ENCODE measurements at regions not wholly inside any gene's neighbourhood (a gene's known extent, or its start where the extent isn't known, plus 50 kb on each side); places are given as distances from the start of the nearest gene placed in this dataset.
A peak's percentile ranks its signal among the peaks of the same experiment; 100 is the strongest.

DNA sequence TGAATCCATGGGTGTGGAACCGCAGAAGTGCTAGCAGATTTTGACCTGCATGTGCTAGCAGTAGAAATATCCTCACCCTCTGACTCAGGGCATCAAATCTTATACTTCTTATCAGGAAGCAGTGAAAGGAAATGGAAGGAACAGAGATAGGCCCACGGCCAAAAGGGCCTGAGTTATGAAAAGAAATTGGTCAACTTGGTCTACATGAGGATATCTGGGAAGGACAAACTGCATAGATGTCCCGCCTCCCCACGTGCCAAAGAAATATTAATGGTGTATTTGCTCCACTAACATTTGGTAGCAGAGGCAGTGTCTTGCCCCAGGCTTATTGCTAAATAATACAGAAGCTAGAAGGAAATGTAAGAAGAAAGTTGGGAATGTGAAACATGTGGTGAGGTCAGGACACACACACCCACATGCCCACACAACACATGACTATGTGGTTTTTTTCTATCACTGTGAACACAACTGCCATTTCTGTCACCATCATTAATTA lies 93.6 kb upstream of the COL8A1 start:
- DNase-seq (ENCODE audit: low read depth): no peak
- no peak overlapping the region for H3K4me3 ChIP-seq (ENCODE audit: low read depth, low read length)

DNA sequence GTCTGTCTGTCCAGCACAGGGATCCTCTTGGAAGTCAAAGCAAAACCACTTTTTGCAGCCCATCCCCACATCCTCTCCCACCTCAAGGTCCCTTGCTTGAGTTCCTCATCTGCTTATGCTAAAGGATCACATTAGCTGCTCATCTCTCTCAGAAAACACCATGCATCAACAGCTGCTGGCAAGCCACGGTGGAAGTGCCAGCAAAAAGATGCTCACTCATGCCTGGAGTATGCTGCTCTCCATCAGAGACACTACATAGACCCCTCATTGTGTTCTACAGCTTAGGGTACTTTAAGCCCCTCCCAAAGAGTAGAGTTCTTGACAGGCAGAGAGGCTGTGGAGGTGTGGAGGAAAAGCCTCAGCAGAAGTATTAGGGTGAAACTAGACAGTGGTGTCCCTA lies 94.6 kb upstream of the COL8A1 start:
- no peak overlapping the region for H3K4me3 ChIP-seq (ENCODE audit: low read depth, low read length)
- DNase-seq (ENCODE audit: low read depth): no peak

DNA sequence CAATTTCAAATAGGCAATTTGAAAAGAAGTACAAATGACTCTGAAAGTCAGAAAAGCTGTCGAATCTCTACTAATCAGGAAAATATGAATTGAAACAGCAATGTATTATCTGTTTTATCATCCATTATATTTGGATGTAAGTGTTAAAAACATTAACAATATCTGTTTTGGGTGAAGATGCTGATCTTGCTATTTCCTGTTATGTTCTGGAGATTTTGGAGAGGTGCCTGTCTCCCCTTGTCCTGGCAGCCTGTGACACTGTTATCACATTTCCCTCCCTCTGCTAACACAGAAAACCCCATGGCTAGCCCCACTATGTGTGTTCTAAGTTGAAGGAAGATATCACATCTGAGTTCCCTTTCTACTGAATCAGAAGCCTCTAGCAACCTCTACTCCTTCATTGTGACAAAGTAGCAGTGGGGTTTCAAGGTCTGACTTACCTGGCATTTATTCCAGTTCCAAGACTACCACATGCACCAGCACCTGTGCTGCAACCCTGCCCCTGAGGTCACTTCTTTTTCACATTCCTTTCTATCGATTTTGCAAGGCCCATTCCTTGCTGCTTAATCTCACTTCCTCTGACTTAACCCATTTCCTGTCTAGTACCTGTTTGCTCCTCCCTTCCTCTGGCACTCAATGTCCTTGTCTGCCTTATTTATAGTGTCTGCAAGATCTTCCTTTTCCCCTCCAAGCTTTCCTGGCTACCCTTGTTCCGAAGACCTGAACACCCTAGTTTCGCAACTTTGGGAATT lies 95.5 kb upstream of the COL8A1 start:
- DNase-seq (ENCODE audit: low read depth): no peak
- no peak overlapping the region for H3K4me3 ChIP-seq (ENCODE audit: low read depth, low read length)

DNA sequence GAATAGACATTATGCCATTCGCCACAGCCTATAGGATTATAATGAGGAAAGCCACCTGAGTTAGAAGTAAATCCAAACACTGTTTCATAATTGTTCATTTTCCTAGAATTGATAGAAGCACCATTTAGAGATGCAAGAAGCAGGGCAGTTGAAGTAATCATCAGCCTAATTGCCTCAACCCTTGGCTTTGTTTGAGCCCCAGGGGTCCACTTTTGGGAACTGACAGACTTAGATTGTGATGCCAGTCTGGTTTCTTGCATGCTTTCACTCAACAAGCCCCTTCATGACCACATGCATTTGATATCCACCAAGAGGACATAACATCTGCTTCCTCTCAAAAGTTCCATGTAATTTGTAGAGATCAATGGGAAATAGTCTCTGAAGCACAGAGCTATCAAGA lies 97.2 kb upstream of the COL8A1 start:
- no peak overlapping the region for H3K4me3 ChIP-seq (ENCODE audit: low read depth, low read length)

DNA sequence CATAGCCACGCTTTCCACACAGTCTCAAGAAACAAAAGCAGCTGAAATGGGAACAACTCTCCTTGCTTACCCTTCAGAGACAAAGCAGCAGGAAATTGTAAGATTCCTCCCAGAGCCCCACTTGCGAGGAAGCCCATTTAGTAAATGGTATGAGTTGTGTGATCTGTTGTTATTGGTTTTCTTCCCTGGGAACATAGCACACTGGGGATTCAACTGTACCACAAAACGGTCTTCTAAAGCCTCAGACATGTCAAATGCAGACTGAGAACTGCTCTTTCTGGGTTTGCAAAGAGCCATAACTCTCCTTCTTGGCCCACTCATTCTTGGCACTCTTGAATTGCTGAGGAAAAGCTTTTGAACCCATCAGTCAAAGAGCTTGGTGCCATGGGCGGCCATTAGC lies 101.0 kb upstream of the COL8A1 start:
- no peak overlapping the region for H3K4me3 ChIP-seq (ENCODE audit: low read depth, low read length)
- no peak for DNase-seq (ENCODE audit: low read depth)

More for the DNA sequence above, 97.2 kb upstream of the COL8A1 start:
- DNase-seq (ENCODE audit: low read depth): no peak

DNA sequence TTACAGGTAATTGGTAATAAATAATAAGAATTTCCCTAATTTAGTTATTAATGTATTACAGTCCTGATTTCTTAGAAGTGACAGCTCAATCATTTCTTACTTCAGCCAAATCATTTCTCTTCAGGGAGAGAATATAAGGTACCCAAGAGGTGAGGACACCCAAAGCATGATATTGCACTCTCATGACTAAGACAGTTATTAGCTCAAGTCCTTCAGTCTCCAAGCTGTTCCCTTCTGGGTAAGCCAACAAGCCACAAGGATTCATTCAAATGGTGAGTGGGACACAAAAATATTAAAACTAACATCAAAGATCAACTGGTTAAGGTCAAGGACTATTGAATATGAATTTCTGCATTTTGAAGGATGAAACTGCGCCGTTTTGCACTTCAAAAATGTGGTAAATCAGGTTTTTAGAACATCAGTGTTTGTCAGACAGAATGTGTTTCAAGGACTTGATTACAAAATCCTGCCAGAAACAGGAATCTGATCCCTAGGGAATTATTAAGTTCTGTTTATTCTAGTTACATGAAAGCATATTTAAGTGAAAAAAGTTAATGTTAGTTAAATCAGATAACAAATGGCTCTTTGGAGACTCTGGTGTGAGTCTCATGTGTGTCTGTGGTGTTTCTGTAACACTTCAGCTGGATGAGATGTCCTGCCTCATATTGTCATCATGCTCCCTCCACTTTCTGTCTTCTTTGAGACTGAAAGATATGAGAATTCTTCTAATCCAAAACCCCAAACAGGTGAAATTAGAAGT lies 101.7 kb upstream of the COL8A1 start:
- peak; percentile 35 for DNase-seq (ENCODE audit: low read depth)
- no peak overlapping the region for H3K4me3 ChIP-seq (ENCODE audit: low read depth, low read length)

DNA sequence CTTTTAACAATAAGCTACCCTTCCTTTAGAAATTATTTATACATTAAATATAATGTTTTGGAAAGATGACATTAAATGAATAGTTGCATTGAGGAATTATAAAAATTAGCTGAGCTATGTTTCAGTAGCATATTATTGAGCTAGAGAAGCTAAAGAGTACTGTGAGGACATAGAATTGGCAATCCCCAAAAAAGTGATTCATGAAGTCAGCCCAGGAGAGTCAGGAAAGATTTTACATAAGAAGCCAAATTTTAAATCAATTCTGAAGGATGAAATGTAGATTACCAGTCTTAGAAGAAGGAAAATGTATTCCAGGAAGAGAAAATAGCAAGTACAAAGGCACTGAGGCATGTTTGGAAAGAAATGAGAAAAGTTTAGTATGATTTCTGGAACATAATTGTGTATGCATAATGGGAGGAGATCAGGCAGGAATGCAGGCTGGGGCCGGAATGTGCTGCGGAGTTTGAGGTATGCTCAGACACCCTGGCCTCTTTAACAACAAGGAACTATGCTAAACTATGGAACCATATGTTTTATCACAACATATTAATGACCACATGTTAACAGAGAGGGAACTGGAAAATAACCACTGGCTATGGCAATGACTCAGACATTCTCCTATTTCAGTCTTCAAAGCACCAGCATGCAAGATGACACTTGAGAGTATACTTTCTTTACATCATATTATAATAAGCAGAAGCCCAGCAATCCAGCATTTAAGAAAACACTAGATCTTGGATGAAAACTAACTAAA lies 103.3 kb upstream of the COL8A1 start:
- no peak overlapping the region for H3K4me3 ChIP-seq (ENCODE audit: low read depth, low read length)
- DNase-seq (ENCODE audit: low read depth): peak; percentile 84

DNA sequence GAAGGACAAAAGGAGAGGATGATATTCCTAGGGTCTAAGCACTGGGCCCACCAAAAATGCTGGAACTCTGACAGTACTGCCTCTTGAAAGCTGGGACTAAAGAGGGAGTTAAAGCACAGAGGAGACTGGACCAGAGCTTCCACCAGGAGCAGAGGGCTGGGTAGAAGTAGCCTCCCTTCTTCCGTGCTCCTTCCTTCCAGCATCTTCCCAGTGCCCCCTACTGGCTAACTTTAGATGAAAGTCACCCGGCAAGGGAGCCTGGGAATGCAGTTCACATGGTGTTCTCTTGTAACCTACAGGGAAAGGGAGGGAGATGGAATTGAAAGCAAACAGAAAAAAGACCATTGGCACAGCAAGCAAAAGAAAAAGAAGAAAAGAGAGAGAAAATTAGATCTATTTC lies 106.1 kb upstream of the COL8A1 start:
- DNase-seq (ENCODE audit: low read depth): peak; percentile 43
- H3K4me3 ChIP-seq (ENCODE audit: low read depth, low read length): no peak overlapping the region

DNA sequence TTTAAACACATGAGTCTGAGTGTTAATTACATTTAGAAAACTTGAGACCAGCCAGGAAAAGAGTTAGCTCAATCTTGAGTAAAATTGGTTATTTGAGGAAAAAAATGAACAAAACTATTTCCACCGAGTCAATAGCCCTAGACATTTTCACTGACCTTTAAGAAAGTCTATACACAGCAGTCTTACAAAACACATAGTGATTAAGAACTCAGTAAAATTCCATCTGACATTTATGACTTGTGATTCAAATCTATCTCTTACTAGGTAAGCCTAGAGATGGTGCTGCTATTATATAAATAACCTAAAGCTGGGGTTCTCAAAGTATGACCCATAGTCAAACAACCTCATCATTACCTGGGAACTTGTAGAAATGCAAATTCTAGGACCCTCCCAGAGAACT lies 109.1 kb upstream of the COL8A1 start:
- no peak overlapping the region for H3K4me3 ChIP-seq (ENCODE audit: low read depth, low read length)
- no peak for DNase-seq (ENCODE audit: low read depth)

DNA sequence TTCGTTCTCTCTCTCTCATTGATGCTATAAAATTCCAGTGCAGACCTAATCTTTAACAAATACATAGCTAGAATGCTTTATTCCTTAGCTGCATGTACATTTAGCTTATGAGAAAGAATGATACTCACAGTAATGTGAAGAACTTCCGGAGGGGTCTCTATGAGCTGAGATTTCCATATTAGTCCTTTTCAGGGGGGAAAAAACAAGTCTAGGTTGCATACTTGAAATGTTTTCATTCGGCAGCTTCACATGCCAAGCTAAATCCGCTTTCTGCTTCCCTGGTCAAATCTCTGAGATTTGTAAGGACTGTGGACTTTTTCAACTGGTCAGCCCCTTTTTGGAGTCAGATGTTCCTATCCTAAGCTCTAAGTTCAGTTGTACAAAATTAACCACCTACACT lies 111.5 kb upstream of the COL8A1 start:
- DNase-seq (ENCODE audit: low read depth): no peak
- no peak overlapping the region for H3K4me3 ChIP-seq (ENCODE audit: low read depth, low read length)

DNA sequence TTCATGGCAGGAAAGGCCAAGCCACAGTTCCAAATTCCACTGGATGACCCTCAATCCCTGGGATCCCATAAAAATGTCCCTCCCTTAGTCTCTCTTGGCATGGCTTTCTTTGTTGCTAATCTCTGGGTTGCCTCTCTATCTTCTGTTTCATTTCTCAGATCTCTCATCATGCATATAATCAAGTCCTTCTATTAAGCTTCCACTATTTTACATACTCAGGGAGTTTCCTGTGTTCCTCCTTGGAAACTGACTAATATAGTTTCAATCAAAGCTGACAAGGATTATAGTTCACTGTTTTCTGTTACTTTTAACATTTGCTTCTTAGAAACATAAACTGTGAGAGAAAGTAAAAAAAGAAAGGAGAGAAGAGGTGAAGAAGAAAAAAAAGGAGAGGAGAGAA lies 113.8 kb upstream of the COL8A1 start:
- H3K4me3 ChIP-seq (ENCODE audit: low read depth, low read length): no peak overlapping the region
- no peak for DNase-seq (ENCODE audit: low read depth)

DNA sequence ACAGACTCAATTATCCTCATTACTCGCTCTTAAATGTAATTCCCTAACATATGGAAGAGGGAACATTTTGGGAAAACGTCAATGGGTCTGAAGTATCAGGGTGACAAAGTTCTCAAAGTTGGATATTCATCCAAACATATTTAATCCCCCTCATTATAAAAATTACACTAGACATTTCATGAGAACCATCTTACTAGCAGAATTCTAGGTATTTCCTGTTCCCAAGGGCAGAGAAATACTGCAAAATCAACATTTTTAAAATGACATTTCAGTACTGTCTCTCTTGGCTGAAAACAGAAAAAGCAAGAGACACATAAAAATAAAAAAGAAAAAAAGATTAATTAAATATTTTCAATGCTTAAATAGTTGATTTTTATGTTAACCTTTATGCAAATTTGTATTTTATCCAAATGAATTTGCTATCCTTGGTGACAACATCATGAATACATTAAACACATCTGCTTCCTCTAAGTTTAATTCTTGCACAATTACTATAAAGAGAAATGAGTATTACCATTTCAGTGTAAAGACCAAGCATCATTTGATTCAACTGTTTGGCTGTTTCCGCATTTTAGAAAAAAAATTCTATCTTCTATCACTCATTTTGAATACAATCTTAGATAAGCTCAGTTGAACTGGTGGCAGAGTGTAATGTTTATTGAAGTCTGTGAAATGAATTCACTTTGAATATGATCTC lies 114.8 kb upstream of the COL8A1 start:
- no peak overlapping the region for H3K4me3 ChIP-seq (ENCODE audit: low read depth, low read length)
- DNase-seq (ENCODE audit: low read depth): no peak

DNA sequence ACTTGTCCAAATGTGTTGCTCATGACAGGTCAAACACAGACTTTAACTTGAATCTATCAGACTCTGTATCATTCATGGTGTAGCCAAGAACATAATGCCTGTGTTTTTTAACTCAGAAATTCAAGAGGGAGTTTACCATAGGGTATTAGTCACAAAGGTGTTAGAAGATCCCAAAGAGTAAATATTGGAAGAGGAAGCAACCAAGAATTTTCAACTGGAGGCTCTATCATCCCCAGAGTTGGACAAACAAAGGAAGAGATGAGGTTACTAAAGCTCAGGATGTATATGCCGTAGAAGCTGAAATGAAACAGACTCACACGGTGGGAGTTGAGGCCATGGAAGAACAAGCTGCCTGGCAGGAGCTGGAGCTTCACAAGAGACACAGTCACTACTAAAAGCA lies 116.2 kb upstream of the COL8A1 start:
- no peak overlapping the region for H3K4me3 ChIP-seq (ENCODE audit: low read depth, low read length)
- DNase-seq (ENCODE audit: low read depth): no peak

DNA sequence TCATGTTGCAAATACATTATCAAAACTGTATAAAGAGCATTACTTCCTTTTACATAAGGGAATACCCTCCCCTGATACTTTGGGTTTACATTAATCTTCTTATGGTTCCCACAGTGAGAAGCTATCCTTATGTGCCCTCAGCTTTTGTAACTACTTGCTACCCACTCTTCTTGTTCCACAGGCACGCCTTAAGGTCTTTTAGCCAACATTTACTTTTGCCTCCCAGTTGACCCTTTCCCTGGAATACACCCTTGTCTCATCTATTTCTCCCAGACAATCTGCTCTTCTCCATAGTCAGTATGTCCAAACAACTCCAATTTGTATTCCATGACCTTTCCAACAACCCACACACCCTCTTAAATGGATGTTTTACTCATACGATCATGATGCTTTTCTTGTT lies 116.8 kb upstream of the COL8A1 start:
- DNase-seq (ENCODE audit: low read depth): no peak
- no peak overlapping the region for H3K4me3 ChIP-seq (ENCODE audit: low read depth, low read length)

DNA sequence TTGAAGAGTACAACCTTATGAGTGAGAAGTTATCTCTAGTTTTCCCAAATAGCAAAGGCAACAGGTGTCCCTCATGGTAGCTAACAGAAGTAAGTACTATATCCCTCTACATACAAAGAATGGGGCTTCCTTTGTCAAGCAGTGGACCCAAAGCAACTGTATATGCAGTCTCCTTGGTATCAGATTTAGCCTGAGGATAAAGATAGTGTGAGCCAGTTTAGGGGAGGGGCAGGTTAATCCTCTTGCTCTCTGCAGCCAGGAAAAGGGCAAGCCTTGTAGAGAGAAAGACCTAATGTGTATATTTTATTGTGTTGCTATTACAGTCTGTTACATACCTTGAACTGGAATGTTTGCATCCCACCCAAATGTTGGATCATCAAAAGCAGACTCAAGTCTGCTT lies 117.9 kb upstream of the COL8A1 start:
- no peak for DNase-seq (ENCODE audit: low read depth)
- no peak overlapping the region for H3K4me3 ChIP-seq (ENCODE audit: low read depth, low read length)

DNA sequence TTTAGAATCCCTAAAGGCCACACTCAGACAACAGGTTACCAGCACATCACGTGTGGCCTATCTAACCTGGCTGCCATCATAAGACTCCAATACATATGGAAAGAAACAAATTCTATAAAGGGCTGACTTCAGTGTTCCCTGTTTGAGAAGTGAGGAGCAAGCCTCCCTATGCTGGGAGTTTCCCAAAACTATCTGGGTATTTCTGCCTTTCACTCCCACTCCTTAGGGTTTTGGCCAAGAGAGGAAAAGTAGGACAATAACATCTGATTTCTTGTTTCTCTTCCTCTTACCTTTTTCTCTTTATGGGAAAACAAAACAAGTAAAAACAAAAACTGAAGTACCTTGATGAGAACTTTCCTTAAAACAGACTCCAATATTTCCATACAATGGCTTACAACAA lies 121.5 kb upstream of the COL8A1 start:
- H3K4me3 ChIP-seq (ENCODE audit: low read depth, low read length): no peak overlapping the region
- DNase-seq (ENCODE audit: low read depth): no peak

DNA sequence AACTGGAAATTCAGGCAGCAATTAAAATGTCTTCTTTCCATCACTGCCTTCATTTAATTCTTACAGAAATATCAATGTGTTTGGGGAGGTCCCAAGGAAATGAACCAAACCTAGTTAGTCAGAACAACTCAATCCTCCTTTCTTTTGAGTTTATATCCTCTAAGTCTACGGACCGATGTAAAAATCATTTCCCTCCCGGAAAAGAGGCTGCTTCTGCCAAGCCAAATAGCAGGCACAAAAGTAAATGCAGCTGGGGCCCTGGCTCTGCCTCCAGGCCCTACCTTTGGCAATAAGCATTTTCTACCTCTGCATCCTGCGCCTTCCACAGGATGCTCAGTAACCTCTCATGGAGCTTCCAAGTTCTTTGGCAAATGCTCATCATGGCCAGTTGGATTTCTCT lies 122.5 kb upstream of the COL8A1 start:
- H3K4me3 ChIP-seq (ENCODE audit: low read depth, low read length): no peak overlapping the region
- no peak for DNase-seq (ENCODE audit: low read depth)

DNA sequence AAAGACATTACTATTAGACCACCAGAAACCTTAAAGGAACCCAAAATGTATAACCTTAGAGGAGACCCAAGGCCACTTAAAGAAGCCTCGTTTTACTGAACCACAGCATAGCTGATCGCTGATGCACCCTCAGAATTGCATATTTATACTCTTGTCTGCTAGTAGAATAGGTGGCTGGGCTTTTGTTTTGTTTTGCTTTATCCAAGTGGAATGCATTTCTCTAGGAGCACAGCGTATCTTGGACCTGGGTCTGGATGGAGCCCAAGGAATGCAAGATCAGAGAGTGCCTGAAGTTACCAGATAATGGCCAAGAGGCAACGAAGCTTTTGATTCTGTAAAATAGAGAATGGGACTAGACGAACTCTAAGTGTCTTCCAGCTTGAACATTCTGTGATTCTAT lies 129.2 kb upstream of the COL8A1 start:
- no peak for DNase-seq (ENCODE audit: low read depth)
- no peak overlapping the region for H3K4me3 ChIP-seq (ENCODE audit: low read depth, low read length)

DNA sequence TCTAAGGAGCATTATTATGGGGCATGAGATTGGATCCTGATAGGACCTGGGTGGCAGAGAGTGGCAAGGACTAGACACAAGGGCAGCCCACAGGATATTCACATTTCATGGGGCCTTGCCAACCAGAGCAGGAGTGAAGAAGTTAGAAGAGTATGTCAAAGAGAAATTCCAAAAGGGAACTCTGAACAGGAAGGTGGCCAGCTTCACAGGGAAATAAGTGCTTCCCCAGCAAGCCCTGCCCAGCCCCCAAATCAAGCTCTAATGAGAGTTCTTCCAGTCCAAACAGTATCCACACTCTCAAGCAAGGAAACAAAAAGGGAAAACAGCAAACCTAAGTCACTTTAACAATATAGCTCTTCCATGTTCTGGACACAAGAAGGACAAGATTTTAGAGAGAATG lies 130.2 kb upstream of the COL8A1 start:
- no peak overlapping the region for H3K4me3 ChIP-seq (ENCODE audit: low read depth, low read length)
- DNase-seq (ENCODE audit: low read depth): no peak

Data from skeletal muscle cell (primary cell).